Lung (tissue), 11 donors: ENCODE measurements at regions not wholly inside any gene's neighbourhood (a gene's known extent, or its start where the extent isn't known, plus 50 kb on each side); places are given as distances from the start of the nearest gene placed in this dataset.

Source experiments
- ATAC-seq: fragments of 200-7000 bp; cut with Tn5 transposase; one replicate; pipeline ENCODE4 v1.9.1; 2020; ENCODE audit warnings: moderate number of reproducible peaks; ENCODE audit not compliant: insufficient read depth, low FRiP score
- DNase-seq, 3 donors: peaks; one replicate each; pipeline ENCODE4 v3.0.0-alpha.2; 2013 to 2017
- H3K27ac ChIP-seq, 2 donors: one replicate each; pipeline ENCODE4 v1.5.1; 2013; ENCODE audit warnings: mild to moderate bottlenecking in 2 of 2, moderate library complexity in 2 of 2, control low read depth in 1 of 2, inconsistent platforms in 1 of 2, low read depth in 1 of 2, low read length in 1 of 2
- H3K27me3 ChIP-seq, 3 donors: one replicate each; pipeline ENCODE4 v1.5.1; 2013; ENCODE audit warnings: low read length in 2 of 3; ENCODE audit not compliant: control insufficient read depth in 3 of 3, insufficient read depth in 3 of 3
- H3K36me3 ChIP-seq, 4 donors: one replicate each; pipeline ENCODE4 v1.5.1; 2013; ENCODE audit warnings: low read length in 4 of 4, mild to moderate bottlenecking in 1 of 4, moderate library complexity in 1 of 4; ENCODE audit not compliant: control insufficient read depth in 4 of 4, insufficient read depth in 4 of 4
- H3K4me1 ChIP-seq, 5 donors: one replicate each; pipeline ENCODE4 v1.5.1; 2013; ENCODE audit warnings: low read length in 5 of 5, mild to moderate bottlenecking in 2 of 5, moderate library complexity in 1 of 5; ENCODE audit not compliant: control insufficient read depth in 5 of 5, insufficient read depth in 5 of 5
- H3K4me3 ChIP-seq: one replicate; pipeline ENCODE4 v1.5.1; 2013; ENCODE audit warnings: mild to moderate bottlenecking, control low read depth, moderate library complexity
- H3K9ac ChIP-seq, 2 donors: one replicate each; pipeline ENCODE4 v1.5.1; 2013; ENCODE audit warnings: low read length in 2 of 2, control low read depth in 1 of 2; ENCODE audit not compliant: insufficient read depth in 1 of 2
- H3K9me3 ChIP-seq, 4 donors: one replicate each; pipeline ENCODE4 v1.5.1; 2013; ENCODE audit warnings: low read length in 3 of 4, mild to moderate bottlenecking in 1 of 4, moderate library complexity in 1 of 4; ENCODE audit not compliant: control insufficient read depth in 4 of 4, insufficient read depth in 3 of 4
- CTCF ChIP-seq: IDR thresholded peaks from 2 replicates; pipeline ENCODE4 v1.5.1; 2012; ENCODE audit warnings: mild to moderate bottlenecking; ENCODE audit errors: control extremely low read depth, extremely low read depth
- WGBS, 2 donors: extraction: QIAGEN DNeasy Blood & Tissue Kit; methylation state at CpG; one replicate each; pipeline ENCODE4 v1.1.7; 2013; 5-methylcytosine and 5-hydroxymethylcytosine counted together
- donor health status: control.
- donor health status: control.
- donor health status: Bipolar disorder and iron deficiency.
- donor health status: healthy.
- donor health status: DM: yes; HTN: yes; CAD: no.

- Histone ChIP-seq H3K4me3 (no peak overlapping the region), H3K27me3 (no peaks in the 10 kb centered on the region), H3K9ac (no peak overlapping the region), H3K36me3 (no peaks in the 10 kb centered on the region), H3K9me3 (no peaks in the 10 kb centered on the region), H3K27ac (no peak overlapping the region), H3K4me1 (no peaks in the 10 kb centered on the region)
- WGBS, 2 donors = 87 to 98% methylated on average over 4 of the region's 4 CpGs
- no peak for ATAC-seq
- no peak for TF ChIP-seq CTCF
- no peak for DNase-seq
Observed at GRCh38 chr9:79512251-79512650, 59.5 kb upstream of the TLE4 start.
